ENCODE measurements at regions not wholly inside any gene's neighbourhood (a gene's known extent, or its start where the extent isn't known, plus 50 kb on each side); places are given as distances from the start of the nearest gene placed in this dataset.

DNA sequence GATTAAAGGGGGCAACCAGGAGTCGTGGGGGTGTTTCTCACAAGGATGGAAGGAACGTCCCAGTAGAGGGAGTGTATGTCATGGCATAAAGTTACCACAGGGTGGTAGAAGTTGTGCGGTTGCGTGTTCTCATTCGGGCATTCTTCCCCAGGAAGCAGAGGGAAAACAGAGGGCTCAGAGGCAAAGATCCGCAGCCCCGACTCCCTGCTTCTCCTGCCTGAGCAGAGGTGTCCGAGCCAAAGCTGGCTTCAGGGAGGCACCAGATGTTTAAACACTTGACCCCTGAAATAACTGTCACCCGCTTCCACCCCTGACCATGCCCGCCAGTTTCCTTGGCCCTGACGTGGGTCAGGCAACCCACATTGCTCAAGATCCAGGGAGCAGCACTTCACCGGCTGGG lies 83.7 kb downstream of the EN1 start:
- no peak overlapping the region for H3K4me2 ChIP-seq
- no peak for TF ChIP-seq EZH2 (IDR thresholded peaks at IDR 0.05; ENCODE audit: borderline replicate concordance)
- TF ChIP-seq, protein P1, sequence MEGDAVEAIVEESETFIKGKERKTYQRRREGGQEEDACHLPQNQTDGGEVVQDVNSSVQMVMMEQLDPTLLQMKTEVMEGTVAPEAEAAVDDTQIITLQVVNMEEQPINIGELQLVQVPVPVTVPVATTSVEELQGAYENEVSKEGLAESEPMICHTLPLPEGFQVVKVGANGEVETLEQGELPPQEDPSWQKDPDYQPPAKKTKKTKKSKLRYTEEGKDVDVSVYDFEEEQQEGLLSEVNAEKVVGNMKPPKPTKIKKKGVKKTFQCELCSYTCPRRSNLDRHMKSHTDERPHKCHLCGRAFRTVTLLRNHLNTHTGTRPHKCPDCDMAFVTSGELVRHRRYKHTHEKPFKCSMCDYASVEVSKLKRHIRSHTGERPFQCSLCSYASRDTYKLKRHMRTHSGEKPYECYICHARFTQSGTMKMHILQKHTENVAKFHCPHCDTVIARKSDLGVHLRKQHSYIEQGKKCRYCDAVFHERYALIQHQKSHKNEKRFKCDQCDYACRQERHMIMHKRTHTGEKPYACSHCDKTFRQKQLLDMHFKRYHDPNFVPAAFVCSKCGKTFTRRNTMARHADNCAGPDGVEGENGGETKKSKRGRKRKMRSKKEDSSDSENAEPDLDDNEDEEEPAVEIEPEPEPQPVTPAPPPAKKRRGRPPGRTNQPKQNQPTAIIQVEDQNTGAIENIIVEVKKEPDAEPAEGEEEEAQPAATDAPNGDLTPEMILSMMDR (IDR thresholded peaks at IDR 0.05; ENCODE audit: poor library complexity), result peak; percentile 31
- no peak for TF ChIP-seq EZH2phosphoT487 (IDR thresholded peaks at IDR 0.05; ENCODE audit: low read depth, severe bottlenecking, unreplicated experiment)
- H3K9me2 ChIP-seq (replicated peaks; ENCODE audit: insufficient read depth), result no peaks in the 10 kb centered on the region
- H3K9me3 ChIP-seq (ENCODE audit: low read depth), result no peaks in the 10 kb centered on the region
- no peaks in the 10 kb centered on the region for H3K36me3 ChIP-seq (replicated peaks; ENCODE audit: insufficient read depth, low read depth)
- H2AFZ ChIP-seq, result no peak overlapping the region
- DNase-seq (ENCODE audit: low spot score), result peak; percentile 15
- H4K20me1 ChIP-seq (ENCODE audit: insufficient read depth, poor library complexity, severe bottlenecking), result no peaks in the 10 kb centered on the region
- no peak overlapping the region for H3K27ac ChIP-seq
- WGBS (ENCODE audit: low lambda C conversion rate, missing lambda C conversion rate), result 36% methylated on average over 12 of the region's 12 CpGs
- H3K4me1 ChIP-seq (ENCODE audit: insufficient read depth), result no peaks in the 10 kb centered on the region
- no peaks in the 10 kb centered on the region for H3K79me2 ChIP-seq
- H3K4me3 ChIP-seq, result no peak overlapping the region
- H3K27me3 ChIP-seq, result peaks cover 77% of the 10 kb centered on the region

DNA sequence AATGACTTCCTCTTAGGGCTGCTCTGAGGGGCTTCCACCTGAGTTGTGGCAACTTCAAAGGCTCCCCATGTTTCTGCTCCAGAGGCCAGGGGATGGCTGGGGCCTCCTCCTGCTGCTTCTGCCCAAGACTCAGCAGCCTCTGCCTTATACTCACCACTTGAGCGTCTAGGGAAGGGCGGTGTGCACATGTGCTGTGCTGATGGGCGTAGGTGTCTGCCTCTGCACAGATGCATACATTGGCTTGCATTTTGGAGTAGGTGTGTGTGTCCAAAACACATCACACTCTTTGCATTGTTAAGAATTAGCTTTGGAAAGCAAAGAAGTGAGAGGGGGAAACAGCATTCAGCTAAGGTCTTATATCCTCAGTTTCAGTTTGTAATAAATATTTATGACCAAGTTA lies 85.2 kb downstream of the EN1 start:
- H3K4me3 ChIP-seq, result no peak overlapping the region
- H3K36me3 ChIP-seq (replicated peaks; ENCODE audit: insufficient read depth, low read depth), result no peaks in the 10 kb centered on the region
- no peak for DNase-seq (ENCODE audit: low spot score)
- peaks cover 77% of the 10 kb centered on the region for H3K27me3 ChIP-seq
- no peaks in the 10 kb centered on the region for H3K9me2 ChIP-seq (replicated peaks; ENCODE audit: insufficient read depth)
- no peaks in the 10 kb centered on the region for H3K4me1 ChIP-seq (ENCODE audit: insufficient read depth)
- H3K27ac ChIP-seq, result no peak overlapping the region
- H4K20me1 ChIP-seq (ENCODE audit: insufficient read depth, poor library complexity, severe bottlenecking), result no peaks in the 10 kb centered on the region
- TF ChIP-seq EZH2phosphoT487 (IDR thresholded peaks at IDR 0.05; ENCODE audit: low read depth, severe bottlenecking, unreplicated experiment), result no peak
- TF ChIP-seq EZH2 (IDR thresholded peaks at IDR 0.05; ENCODE audit: borderline replicate concordance), result no peak
- TF ChIP-seq, protein P1 (IDR thresholded peaks at IDR 0.05; ENCODE audit: poor library complexity), result no peak
- no peak overlapping the region for H2AFZ ChIP-seq
- no peaks in the 10 kb centered on the region for H3K79me2 ChIP-seq
- H3K4me2 ChIP-seq, result no peak overlapping the region
- no peaks in the 10 kb centered on the region for H3K9me3 ChIP-seq (ENCODE audit: low read depth)
- WGBS (ENCODE audit: low lambda C conversion rate, missing lambda C conversion rate), result 93% methylated on average over 3 of the region's 3 CpGs

DNA sequence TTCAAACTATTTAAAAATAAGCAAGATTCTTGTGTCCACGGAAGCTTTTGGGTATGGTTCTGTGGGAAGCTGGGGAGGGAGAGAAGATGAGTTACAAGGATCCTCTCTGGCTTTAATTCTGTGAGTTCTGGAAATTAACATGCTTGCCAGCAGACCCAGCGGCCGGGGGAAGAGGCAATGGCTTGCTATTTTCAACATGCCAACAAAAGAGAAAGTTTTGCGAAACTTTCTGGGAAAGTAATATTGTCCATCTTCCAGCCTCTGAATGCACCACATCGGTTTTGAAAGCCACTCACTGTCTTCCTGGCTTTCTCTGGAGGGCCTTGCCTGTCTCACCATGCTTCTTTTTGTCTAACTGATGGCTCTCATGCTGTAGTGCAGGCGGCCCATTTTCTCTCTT lies 85.7 kb downstream of the EN1 start:
- no peak overlapping the region for H3K4me3 ChIP-seq
- H3K9me3 ChIP-seq (ENCODE audit: low read depth), result no peaks in the 10 kb centered on the region
- 90% methylated on average over 6 of the region's 6 CpGs for WGBS (ENCODE audit: low lambda C conversion rate, missing lambda C conversion rate)

More for the DNA sequence above, 85.7 kb downstream of the EN1 start:
- Histone ChIP-seq H3K27ac (no peak overlapping the region), H3K79me2 (no peaks in the 10 kb centered on the region), H3K36me3 (replicated peaks; ENCODE audit: insufficient read depth, low read depth) (no peaks in the 10 kb centered on the region), H2AFZ (no peak overlapping the region), H3K4me2 (no peak overlapping the region), H4K20me1 (ENCODE audit: insufficient read depth, poor library complexity, severe bottlenecking) (no peaks in the 10 kb centered on the region), H3K27me3 (peaks cover 72% of the 10 kb centered on the region), H3K9me2 (replicated peaks; ENCODE audit: insufficient read depth) (no peaks in the 10 kb centered on the region), H3K4me1 (ENCODE audit: insufficient read depth) (no peaks in the 10 kb centered on the region)
- no peak for DNase-seq (ENCODE audit: low spot score)
- TF ChIP-seq EZH2phosphoT487 (IDR thresholded peaks at IDR 0.05; ENCODE audit: low read depth, severe bottlenecking, unreplicated experiment), result no peak
- no peak for TF ChIP-seq EZH2 (IDR thresholded peaks at IDR 0.05; ENCODE audit: borderline replicate concordance)
- TF ChIP-seq, protein P1 (IDR thresholded peaks at IDR 0.05; ENCODE audit: poor library complexity), result no peak

All from hepatocyte (in vitro differentiated cells).